Mucosa of rectum (tissue), 2 donors: ENCODE measurements at regions not wholly inside any gene's neighbourhood (a gene's known extent, or its start where the extent isn't known, plus 50 kb on each side); places are given as distances from the start of the nearest gene placed in this dataset.
"Not testable (repeated sequence)": the region's sequence is repeated elsewhere in the genome, so short reads cannot be mapped to it uniquely, and the experiment has no call there.

ENCODE experiments used
- H3K27ac ChIP-seq, 2 donors: one replicate each; pipeline ENCODE4 v1.7.0; 2013; ENCODE audit warnings: inconsistent platforms in 2 of 2, low read depth in 2 of 2, low read length in 2 of 2
- H3K27me3 ChIP-seq, 2 donors: one replicate each; pipeline ENCODE4 v1.7.0; 2013; ENCODE audit warnings: low read length in 2 of 2; ENCODE audit not compliant: control insufficient read depth in 2 of 2, insufficient read depth in 2 of 2
- H3K36me3 ChIP-seq, 2 donors: one replicate each; pipeline ENCODE4 v1.7.0; 2013; ENCODE audit warnings: low read length in 2 of 2; ENCODE audit not compliant: control insufficient read depth in 2 of 2, insufficient read depth in 2 of 2
- H3K4me1 ChIP-seq, 2 donors: one replicate each; pipeline ENCODE4 v1.7.0; 2013; ENCODE audit warnings: low read length in 2 of 2, mild to moderate bottlenecking in 1 of 2; ENCODE audit not compliant: control insufficient read depth in 2 of 2, insufficient read depth in 2 of 2
- H3K4me3 ChIP-seq, 2 donors: one replicate each; pipeline ENCODE4 v1.7.0; 2013; ENCODE audit warnings: low read length in 2 of 2
- H3K9ac ChIP-seq, 2 donors: one replicate each; pipeline ENCODE4 v1.7.0; 2013; ENCODE audit warnings: low read length in 2 of 2, low read depth in 1 of 2, mild to moderate bottlenecking in 1 of 2
- H3K9me3 ChIP-seq, 2 donors: one replicate each; pipeline ENCODE4 v1.7.0; 2013; ENCODE audit warnings: low read length in 2 of 2; ENCODE audit not compliant: control insufficient read depth in 2 of 2
- donor health status: healthy.
- donor health status: Normal muscosa, but diverticular disease.

DNA sequence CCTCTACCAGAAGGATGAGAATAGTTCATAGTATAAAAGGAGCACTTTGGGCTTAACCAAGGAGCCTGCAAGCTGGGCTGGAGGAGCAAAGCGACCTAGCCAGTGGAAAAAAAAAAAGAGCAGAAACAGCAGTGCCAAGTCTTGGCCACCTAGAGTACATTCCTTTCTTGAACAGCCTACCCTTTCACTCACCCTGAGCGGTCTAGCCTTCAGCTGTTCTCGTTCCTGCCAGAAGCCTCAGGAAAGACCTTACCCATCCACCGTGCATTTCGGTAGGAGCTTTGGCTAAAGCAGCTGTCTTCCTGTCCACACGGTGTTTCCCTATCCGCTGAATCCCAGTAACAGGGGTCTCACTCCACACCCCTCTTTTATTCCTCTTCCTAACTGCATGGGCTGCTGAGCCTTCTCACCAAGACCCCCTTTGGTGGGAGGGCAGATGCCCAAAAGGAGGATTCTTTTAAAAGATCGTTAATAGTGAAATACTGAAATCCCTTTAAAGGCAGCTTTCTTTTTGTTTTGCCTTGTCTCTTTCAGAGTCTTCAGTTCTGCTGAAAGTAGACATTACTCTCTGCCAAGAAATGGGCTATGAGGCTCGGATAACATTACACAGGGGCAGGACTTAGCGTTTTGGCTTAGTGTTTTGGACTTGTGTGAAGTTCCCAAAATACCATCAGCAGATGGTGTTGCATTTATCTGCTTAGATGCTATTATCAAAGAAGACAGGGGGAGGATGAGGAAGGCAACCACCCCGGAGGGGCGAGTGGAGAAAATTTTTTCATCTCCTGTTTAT lies 88.5 kb upstream of the METAP2 start:
- Histone ChIP-seq H3K4me3 (peak overlapping the region; percentile 2 to 49), H3K9ac (no peak overlapping the region), H3K27me3 (no peaks in the 10 kb centered on the region), H3K4me1 (no peaks in the 10 kb centered on the region), H3K36me3 (no peaks in the 10 kb centered on the region), H3K9me3 (no peaks in the 10 kb centered on the region), H3K27ac (no peak overlapping the region)

DNA sequence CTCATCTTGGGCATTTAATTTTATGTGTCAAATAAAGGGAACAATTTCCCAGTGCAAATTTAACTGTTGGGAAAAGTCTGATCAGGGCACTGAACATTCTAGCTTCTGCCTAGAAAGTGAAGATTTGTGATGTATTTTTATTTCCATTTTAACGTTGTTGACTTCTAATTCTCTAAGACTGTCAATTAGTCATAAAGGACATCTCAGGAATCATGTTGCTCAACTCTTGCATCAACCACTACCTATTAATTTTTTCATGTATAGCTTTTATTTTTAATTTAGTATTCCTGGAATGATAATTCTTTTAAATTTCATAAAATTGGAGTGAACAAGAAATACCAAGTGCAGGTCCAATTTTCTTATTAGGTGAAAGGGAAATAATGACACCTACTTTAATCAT lies 87.9 kb upstream of the METAP2 start:
- no peaks in the 10 kb centered on the region for H3K27me3 ChIP-seq
- no peak overlapping the region for H3K4me3 ChIP-seq
- H3K4me1 ChIP-seq, result no peaks in the 10 kb centered on the region
- H3K9ac ChIP-seq, result no peak overlapping the region
- no peak overlapping the region for H3K27ac ChIP-seq
- no peaks in the 10 kb centered on the region for H3K9me3 ChIP-seq
- no peaks in the 10 kb centered on the region for H3K36me3 ChIP-seq

DNA sequence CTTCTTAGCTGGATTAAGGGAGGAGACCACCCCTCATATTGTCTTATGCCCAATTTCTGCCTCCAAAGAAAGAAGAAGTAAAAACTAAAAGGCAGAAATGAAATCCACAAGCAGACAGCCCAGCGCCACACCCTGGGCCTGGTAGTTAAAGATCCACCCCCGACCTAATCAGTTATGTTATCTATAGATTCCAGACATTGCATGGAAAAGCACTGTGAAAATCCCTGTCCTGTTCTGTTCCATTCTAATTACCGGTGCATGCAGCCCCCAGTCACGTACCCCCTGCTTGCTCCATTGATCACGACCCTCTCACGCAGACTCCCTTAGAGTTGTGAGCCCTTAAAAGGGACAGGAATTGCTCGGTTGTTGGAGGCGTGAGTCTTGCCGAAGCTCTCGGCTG lies 85.7 kb upstream of the METAP2 start:
- not testable (repeated sequence) for H3K27ac ChIP-seq, H3K36me3 ChIP-seq, H3K9me3 ChIP-seq, H3K27me3 ChIP-seq, H3K4me1 ChIP-seq, H3K4me3 ChIP-seq, H3K9ac ChIP-seq

DNA sequence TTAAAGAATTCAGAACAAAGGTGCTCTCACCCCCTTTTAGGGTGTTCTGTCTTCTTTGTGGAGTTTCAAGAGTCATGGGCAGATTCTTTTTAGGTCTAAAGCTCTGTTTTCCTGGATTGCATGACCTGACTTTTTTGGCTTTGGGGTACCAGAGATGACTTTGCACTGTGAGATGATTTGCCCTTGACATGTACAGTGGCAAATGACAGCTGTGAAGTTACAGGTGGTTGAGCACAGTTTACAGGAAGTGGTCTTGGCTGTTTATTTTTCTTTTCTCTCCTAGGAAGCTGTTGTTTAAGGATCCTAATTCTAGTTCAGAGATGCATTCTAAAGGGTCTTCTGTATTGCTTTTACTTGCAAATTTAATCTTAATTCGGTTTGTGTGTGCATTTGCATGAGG lies 83.8 kb upstream of the METAP2 start:
- Histone ChIP-seq H3K4me3 (no peak overlapping the region), H3K9me3 (peaks cover 0 to 2% of the 10 kb centered on the region in 2 donors), H3K36me3 (no peaks in the 10 kb centered on the region), H3K27me3 (no peaks in the 10 kb centered on the region), H3K4me1 (no peaks in the 10 kb centered on the region), H3K27ac (no peak overlapping the region), H3K9ac (no peak overlapping the region)

DNA sequence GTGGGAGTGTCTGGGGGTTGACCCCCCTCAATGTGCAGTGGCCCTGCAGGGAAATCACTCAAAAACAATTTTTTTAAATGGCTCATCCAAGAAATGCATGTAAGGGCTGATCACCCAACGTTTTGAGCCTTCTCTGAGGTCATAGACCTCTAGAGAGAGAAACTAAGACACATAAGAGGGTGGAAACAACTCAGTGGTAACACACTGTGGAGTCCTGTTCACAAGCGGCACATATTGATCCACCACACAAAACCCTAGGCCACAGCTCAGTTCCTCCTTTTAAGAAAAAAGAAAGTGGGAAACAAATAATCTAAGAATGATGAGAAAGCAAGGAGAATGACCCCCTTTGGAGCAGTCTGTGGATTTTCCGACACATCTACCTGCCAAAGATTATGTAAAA lies 83.0 kb upstream of the METAP2 start:
- no peak overlapping the region for H3K4me3 ChIP-seq
- H3K27ac ChIP-seq, result no peak overlapping the region
- no peaks in the 10 kb centered on the region for H3K4me1 ChIP-seq
- no peak overlapping the region for H3K9ac ChIP-seq
- H3K36me3 ChIP-seq, result no peaks in the 10 kb centered on the region
- H3K9me3 ChIP-seq, result peaks cover 0 to 2% of the 10 kb centered on the region in 2 donors
- no peaks in the 10 kb centered on the region for H3K27me3 ChIP-seq

DNA sequence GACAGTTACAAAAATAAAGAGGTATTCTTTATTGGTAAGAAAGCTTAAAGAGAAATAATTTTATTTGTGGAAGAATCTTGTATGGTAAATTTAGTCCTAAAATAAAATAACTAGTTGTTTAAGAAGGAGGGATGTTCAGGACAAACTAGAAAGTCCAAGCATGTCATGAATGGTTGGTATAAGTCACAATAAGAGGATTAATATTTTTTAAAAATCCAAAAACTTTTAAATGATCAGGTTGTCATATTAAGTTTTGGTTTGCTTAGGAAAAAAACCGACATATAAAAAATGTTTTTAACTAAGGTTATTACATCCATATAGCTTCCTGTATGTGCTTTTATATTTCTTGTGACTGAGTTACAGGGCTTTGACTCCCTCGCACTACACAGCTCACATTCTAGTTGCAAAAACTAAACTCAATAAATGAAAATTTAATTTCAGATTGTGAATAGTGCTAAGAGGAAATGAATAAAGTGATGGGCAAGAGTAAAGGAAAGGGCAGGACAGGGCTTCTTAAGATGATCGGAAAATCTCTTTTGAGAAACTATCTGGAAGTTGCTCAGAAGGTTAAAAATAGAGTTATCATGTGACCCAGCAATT lies 80.7 kb upstream of the METAP2 start:
- H3K4me1 ChIP-seq, result no peaks in the 10 kb centered on the region
- H3K27me3 ChIP-seq, result no peaks in the 10 kb centered on the region
- no peak overlapping the region for H3K4me3 ChIP-seq
- H3K9ac ChIP-seq, result no peak overlapping the region
- H3K36me3 ChIP-seq, result no peaks in the 10 kb centered on the region
- H3K27ac ChIP-seq, result no peak overlapping the region
- H3K9me3 ChIP-seq, result peaks cover 0 to 2% of the 10 kb centered on the region in 2 donors

- Histone ChIP-seq H3K27me3 (no peaks in the 10 kb centered on the region), H3K9ac (no peak overlapping the region), H3K9me3 (peaks cover 0 to 2% of the 10 kb centered on the region in 2 donors), H3K27ac (no peak overlapping the region), H3K4me3 (no peak overlapping the region), H3K4me1 (no peaks in the 10 kb centered on the region), H3K36me3 (no peaks in the 10 kb centered on the region)
Measured at GRCh38 chr12:95395696-95396095, 78.3 kb upstream of the METAP2 start.

GRCh38 chr12:95396849-95397468 lies 77.0 kb upstream of the METAP2 start:
- no peak overlapping the region for H3K9ac ChIP-seq
- H3K4me3 ChIP-seq, result no peak overlapping the region

GRCh38 chr12:95397571-95397970 lies 76.4 kb upstream of the METAP2 start:
- Histone ChIP-seq H3K9me3 (peaks cover 0 to 2% of the 10 kb centered on the region in 2 donors), H3K36me3 (no peaks in the 10 kb centered on the region), H3K27me3 (no peaks in the 10 kb centered on the region), H3K9ac (no peak overlapping the region), H3K27ac (no peak overlapping the region), H3K4me3 (no peak overlapping the region), H3K4me1 (no peaks in the 10 kb centered on the region)

More at GRCh38 chr12:95396849-95397468, 77.0 kb upstream of the METAP2 start:
- Histone ChIP-seq H3K27ac (no peak overlapping the region), H3K9me3 (peaks cover 0 to 2% of the 10 kb centered on the region in 2 donors), H3K4me1 (no peaks in the 10 kb centered on the region), H3K36me3 (no peaks in the 10 kb centered on the region), H3K27me3 (no peaks in the 10 kb centered on the region)

- Histone ChIP-seq H3K4me3 (no peak overlapping the region), H3K9me3 (no peaks in the 10 kb centered on the region), H3K4me1 (no peaks in the 10 kb centered on the region), H3K9ac (no peak overlapping the region), H3K27me3 (no peaks in the 10 kb centered on the region), H3K36me3 (no peaks in the 10 kb centered on the region), H3K27ac (no peak overlapping the region)
Measured at GRCh38 chr12:95402096-95402495, 71.9 kb upstream of the METAP2 start.
